ENCODE measurements at regions not wholly inside any gene's neighbourhood (a gene's known extent, or its start where the extent isn't known, plus 50 kb on each side); places are given as distances from the start of the nearest gene placed in this dataset.

GRCh38 chr17:27396045-27396444 is 60.2 kb upstream of the KSR1 start:
- DNase-seq: no peak

GRCh38 chr17:27396941-27397340 is 59.3 kb upstream of the KSR1 start:
- no peak for DNase-seq

GRCh38 chr17:27398691-27399090 is 57.6 kb upstream of the KSR1 start:
- no peak for DNase-seq

- DNase-seq: no peak
These were observed 55.3 kb upstream of the KSR1 start for GRCh38 chr17:27400991-27401390.

- no peak for DNase-seq
These were observed 53.3 kb upstream of the KSR1 start for GRCh38 chr17:27402943-27403342.

- DNase-seq: no peak
These were observed 52.7 kb upstream of the KSR1 start for GRCh38 chr17:27403480-27404005.

- no peak for DNase-seq
These were observed 51.6 kb upstream of the KSR1 start for GRCh38 chr17:27404676-27405075.
